ENCODE measurements at regions not wholly inside any gene's neighbourhood (a gene's known extent, or its start where the extent isn't known, plus 50 kb on each side); places are given as distances from the start of the nearest gene placed in this dataset.

DNA sequence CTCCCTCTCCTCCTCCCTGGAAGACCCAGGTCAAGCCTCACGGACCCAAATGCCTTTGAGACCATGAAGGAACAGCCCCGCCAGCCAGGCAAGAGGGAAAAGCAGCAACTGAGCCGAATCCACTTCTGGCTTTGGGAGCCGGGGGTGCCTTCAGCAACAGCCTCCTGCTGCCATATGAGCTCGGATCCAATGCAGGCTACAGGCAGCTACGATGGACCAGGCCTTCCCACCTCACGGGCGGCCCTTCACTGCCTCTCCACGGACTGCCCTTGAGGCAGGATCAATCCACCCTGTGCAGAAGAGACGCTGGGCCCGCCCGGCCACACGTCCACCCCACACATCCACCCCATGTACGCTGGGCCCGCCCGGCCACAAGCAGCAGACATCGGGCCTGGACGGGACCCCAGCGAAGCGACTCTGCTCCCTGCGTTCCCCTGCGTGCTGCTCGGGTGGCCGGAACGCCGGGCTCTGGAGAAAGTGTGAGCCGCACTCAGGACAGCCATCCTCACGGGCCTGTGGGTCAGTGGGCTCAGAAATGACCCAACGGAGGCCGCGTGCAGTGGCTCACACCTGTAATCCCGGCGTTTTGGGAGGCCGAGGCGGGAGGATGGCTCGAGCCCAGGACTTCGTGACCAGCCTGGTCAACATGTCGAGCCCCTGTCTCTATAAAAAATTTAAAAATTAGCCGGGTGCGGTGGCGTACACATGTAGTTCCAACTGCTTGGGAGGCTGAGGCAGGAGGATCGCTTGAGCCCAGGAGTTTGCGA lies 82.0 kb downstream of the FOXL3 start:
- no peak for DNase-seq

DNA sequence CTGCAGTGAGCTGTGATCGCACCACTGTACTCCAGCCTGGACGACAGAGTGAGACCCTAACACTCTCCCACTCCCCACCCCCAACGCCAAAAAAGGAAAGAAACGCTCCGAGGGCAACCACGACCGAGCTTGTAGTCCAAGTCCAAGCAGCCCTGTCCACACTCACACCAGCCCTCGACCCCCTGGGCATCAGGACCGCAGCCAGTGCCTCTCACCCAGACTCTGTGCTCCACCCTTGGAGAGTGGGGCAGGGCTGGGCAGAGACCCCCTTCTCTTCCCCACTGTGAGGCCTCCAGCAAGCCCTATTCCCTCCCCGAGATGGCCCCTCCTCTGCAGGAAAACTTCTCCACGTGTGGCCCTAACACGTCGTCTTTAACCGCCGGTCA lies 82.6 kb downstream of the FOXL3 start:
- DNase-seq, result no peak

DNA sequence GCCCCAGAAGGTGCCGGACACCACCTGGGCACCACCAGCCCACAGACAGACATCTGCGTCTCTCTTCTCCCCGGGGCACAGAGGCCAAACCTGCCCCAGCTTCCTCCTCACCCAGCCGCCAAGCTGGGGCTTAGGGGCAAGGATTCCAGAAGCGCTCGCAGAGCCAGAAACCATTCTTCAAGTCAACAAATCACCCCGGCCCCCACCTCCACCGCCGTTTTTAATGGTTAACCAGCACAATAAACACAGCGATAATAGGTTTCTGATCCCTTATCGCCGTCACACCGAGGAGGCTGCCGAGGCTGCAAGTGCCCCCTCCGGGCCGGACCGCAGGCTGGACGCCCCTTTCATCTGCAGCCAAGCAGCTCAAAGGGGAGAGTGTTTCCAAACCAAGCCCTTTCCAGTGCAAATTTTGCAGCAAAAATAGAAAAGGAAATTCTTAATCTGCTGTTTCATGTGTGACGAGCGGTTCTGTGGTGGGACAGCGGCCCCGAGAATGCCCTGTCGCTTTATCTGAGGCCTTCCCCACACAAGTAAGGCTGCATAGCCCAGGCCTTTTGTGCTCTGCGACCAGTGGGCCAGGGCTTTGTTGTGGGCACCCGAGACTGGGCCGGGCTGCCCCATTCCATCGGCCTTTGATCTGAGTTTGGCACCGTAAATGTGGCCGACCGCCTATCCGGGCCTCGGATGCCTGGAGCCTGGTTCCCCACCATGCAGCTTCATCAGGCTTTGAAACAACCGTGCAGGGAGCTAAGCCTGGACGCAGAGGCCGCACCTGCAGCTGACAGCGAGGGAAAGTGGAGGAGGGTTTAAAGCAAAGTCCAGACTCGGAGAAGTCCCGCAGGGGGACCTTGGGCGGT lies 83.2 kb downstream of the FOXL3 start:
- no peak for DNase-seq

DNA sequence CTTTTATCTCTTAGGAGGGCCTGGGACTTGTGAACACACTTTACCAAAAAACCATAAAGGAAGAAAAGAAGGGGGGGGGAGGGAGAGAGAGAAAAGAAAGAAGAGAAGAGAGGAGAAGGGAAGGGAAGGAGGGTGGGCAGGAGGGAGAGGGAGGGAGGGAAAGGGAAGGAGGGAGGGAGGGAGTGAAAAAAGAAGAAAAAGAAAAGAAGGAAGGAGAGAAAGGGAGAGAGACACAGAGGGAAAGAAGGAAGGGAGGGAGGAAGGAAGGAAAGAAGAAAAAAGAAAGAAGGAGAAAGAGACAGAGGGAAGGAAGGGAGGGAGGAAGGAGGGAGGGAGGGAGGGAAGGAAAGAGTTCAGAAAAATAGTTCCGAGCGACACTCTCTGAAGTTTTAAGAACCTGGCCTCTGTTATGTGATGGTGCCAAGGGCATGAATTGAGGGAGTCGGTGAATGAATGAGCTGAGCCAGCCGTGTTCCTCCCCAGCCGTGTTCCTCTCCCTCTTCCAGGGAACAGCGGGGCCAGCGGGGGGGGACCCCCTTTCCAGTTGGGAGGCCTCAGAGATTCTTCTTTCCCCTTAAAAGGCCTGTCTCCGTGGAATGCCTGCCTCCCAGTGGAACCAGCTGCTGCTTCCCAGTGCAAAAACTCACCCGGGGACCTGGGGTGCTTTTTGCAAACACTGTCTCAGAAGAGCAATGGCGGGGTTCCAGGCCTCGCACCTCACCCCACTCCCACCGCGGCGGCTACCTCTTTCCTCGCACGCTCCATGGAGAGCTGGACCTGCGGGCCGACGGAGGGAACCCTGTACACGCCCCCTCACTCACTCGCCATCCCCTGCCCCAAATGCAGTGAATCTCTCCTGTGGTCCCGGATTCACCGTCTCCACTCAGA lies 84.1 kb downstream of the FOXL3 start:
- DNase-seq, result no peak

DNA sequence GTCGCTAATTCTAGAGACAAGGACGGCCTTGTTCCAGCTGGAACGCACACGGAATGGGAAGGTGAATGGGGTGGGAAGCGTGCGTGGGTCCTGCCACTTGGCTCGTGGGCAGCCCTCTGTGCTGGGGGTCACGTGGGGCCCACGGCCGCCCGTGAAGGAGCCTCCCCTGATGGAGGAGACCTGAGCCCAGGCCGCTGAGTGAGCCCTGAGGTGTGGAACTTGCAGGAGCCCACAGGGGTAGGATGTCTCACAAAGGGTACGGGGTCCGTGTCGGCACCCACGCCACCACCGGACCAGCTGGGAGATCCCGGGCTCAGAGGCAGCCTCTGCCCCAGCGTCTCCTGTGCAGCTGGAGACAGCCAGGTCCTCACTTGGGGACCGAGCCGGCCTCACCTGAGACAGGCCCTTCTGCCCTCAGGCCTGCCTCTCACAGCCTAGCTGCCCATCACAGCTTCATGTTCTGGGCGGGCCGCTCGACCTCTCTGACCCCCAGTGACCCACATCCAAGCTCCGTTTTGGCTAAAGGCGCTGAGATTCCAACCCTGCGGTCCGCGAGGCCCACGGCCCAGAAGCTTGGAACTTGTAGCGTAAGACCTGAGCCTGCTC lies 84.8 kb downstream of the FOXL3 start:
- DNase-seq, result no peak

DNA sequence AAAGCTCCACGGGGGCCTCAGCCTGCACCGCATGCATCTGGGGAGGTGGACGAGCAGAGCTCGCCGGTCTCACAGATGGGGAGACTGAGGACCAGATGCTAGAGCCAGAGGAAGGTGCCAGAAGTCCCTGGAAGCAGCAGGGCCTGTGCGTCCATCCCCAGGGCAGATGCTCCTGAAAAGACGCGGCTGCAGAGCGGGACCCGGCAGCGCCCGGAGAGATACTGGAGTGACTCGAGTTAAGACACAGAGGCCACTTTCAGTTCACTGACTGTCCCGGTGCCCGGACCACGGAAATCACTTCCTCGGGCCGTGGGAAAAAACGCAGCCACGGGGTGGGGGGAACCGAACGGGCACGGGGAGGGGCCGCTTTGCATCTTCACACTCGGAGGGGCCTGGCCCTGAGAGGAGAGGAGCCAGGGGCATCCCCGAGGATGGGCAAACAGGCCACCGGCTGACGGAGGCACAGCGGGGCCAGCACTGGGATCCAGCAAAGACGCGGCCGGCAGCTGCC lies 85.4 kb downstream of the FOXL3 start:
- no peak for DNase-seq

DNA sequence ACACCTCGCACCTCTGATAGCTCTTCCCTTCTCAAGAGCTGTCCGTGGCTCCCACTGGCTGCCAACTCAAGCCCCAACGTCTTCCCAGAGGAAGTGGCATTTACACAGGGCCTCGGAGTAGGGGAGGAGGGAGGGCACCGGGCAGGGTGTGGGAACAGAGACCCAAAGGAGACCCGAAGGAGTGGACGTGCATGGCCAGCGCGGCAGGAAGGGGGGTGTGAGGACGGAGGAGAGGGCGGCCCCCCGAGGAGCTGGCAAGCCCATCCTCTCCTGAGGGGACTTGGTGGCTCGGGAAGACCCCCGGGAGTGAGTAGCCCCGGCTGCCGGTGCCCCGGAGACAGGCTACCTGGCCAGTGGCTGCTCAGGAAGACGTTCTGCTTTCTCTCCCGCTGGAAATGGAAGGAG lies 85.9 kb downstream of the FOXL3 start:
- no peak for DNase-seq

DNA sequence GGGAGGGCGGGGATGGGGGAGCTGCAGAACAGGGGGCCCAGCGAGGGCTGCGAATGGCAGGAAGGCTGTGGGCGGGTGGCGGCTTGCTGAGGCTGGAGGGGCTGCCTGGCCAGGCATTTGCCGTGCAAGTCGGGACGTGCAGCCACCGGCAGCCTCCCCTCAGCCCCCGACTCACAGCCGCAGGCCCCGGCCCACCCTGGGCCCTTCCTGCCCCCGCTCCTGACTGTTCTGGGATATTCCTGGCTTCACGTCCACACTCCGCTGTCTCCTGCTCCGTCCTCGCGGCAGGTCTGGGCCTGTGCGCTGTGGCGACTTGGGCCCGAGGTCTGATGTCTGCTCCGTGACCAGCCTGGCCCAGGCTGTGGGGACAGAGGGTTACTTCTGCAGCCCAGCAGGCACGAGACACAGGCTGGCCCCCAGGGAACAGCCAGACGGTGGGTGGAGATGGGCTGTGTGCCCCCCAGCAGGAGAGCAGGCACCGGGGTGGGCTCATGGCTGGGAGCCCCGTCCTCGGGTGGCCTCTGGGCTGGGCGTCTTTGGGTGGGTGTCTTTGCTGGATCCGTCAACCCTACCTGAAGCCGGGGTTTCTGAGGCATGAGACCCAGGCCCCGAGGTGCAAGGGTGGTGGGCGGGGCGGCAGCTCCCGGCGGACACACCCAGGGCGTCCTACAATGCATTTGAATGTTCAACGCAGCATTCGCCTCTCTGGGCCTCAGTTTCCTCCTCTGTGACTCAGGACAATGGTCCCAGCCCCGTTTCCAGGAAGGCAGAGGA lies 86.5 kb downstream of the FOXL3 start:
- DNase-seq, result no peak

DNA sequence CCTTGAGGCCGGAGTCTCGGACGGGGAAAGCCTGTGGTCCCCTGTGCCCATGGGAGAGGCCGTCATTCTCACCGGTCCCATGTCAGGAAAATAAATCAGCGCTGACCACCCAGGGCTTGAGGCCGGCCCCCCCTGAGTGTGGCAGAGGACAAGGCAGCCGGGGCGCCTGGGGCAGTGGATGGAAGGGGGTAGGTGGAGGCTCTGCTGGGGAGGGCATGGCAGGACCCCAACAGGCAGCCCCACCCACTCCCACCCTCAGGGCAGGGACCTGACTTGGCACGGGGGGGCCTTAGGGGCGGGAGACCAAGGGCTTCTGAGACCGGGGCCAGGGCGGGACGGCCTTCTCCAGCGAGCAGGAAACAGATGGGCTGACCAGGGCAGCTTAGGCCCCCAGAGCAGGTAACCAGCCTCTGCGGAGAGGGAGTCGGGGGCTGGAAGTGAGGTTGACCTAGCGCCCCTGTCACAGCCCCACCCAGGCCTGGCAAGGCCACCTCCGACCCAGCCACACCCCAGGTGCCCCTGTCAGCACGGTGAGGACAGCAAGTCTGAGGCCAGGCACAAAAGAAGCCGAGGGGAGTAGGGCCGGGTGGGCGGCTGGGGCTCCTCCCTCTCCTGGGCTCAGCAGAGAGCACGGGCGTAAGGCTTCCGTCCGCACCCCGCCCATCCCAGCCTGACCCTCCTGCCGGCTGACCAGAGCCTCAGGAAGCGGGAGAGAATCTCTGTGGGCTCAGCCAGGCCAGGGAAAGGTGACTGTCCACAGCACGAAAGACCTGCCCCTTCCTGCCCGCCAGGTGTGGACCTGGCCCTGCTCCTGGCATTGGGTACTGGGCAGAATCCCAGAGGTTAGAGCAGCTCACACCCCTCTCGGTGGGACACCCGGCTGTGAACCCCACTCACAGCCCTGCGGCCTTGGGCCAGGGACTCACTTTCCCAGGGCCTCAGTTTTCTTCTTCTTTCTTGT lies 87.4 kb downstream of the FOXL3 start:
- DNase-seq, result no peak

DNA sequence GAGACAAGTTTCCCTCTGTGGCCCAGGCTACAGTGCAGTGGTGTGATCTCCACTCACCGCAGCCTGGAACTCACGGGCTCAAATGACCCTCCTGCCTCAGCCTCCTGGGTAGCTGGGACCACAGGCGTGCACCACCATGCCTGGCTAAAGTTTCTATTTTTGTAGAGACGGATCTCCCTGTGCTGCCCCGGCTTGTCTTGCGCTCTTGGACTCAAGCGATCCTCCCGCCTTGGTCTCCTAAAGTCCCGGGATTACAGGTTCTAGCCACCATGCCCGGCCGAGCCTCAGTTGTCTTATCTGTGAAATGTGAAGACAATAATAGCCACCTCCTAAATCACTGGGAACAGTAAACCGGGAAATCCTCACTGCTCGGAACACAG lies 88.1 kb downstream of the FOXL3 start:
- DNase-seq, result no peak

DNA sequence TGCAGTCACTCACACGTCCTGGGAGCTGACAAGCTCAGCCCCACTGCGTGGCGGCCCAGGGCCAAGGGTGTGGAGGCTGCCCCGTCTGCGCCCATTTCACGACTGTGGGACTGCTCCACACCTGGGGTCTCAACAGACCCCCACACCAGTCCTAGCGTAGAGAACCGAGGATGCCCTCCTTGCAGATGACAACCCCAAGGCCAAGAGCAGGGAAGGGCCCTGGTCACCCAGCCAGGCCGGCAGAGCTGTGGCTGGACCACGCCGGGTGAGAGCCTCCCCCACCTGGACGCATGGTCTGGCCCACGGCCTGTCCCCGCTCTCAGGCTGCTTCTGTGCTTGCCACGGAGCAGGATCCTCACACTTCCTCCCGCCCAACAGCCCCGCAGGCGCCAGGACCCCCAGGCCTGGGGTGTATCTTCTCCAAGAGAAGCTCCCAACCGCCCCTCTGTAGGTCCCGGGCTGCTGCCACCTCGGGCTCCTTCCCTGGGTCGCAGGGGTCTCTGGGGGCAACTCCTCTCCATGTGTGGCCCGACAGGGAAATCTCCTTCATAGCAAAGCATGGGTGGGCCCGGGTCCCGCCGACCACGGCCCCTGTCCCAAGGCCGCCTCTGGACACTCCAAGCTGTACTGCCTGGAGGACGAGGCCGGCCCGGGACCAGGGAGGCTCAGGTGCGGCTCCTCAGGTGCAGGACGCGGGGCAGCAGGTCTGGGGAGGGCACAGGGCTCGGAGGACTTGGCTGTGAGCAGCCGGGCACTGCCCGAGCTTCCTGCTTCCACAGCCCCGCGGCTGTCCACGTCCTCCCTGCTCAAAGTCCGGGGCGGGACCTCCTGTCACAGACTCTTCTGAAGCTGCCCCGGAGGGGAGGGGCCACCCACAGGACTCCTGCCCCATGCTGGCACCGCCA lies 88.8 kb downstream of the FOXL3 start:
- no peak for DNase-seq

DNA sequence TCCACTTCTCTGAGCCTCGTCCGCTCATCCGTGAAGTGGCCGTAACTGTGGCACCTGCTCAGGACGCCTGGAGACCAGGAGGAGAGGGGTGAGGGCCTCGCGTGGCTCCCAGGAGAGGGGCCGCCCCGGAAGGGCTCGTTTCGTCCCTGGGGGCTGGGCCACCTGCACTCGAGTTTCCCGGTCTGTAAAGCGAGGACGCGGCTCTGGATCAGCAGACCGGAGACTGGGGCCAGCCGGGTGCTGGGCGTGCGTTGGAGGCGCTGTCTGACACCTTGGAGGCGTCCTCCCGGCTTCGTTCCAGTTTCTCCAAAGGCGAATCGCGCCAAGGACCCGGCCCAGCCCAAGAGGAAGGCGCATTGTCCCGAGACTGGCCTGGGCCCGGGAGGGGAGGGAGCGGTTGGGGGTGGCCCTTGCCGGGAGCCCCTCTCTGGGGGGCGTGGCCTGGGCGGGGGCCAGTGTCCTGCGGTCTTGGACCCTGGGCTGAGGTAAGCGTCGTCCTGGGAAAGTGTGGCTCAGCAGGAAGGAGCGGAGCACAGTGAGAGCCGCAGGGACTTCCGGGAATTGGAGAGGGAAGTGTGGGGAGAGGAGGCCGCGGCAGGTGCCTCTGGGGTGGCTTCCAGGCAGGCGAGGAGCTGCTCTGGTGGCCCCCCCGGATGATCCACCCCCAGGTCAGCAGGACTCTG lies 89.6 kb downstream of the FOXL3 start:
- DNase-seq, result no peak

DNA sequence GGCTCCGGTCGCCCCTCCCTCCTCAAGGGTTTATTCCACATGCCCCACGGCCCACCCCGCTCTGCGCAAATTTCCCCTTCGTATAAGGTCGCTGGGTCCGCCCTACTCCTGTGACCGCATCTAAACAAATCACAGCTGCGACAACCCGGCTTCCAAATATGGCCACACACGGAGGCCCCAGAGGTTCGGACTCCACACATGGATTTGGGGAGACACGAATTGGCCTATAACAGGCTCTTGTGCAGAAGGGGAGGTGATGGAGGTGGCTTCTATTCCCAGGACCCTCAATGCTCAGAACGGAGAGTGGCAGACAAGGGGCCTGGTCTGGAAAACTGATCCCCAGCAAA lies 90.1 kb downstream of the FOXL3 start:
- DNase-seq, result no peak

DNA sequence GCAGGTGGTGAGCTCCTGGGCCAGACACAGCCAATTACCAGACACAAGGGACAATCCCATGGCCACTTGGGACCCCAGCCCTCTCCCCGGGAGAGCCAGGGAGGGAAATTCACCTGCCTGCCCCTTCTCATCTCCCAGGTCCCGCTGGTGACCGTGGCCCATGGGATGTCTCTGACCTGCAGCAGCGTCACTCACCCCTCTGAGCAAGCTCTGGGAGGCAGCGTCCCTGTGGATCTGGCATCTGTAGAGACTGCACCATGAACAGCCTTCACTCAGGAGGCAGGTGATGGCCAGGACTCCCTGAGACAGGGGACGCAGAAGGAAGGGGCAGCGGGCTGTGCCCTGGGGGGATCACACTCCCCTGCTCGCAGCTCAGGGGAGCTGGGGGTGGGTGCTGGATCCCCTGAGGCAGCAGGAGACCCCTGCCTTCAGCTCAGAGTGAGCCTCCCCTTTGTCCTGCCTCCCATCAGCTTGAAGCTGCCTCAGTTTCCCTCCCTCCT lies 90.8 kb downstream of the FOXL3 start:
- DNase-seq, result no peak

DNA sequence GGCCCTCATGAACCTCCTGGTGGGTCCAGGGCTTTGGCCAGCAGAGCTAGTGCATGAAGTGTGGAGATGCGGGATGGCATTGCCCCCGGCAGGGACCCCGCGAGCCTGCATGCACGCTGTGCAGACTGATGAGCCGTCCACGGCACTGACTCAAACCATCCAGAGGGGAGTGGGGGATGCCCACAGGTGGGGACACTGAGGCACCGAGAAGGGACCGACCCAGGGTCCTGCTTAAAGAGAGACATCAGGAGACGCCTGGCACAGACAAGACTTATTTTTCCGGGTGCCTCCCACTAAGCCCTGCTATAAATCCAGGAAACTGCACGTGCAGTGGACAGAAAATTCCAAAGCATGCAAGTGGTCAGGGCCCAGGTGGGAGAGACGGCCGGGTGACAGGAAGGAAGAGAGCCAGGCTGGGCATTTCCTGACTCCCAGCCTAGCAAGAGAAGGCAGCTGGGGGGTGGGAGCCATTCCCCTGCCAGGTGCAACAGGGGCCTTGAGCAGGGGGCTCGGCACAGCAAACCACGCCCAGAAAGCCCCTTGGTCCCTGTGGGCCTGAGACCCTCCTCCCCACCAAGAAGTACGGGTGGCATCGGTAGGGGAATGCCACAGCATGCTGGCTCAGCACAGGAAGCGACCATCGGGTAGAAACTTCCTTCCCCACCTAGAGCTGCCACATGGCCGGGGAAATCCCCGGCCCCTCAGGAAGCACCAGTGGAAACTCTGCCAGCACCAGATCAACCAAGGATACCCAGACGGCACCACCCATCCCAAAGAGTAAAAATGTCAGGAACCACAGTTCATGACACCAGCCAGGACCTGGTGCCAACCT lies 91.5 kb downstream of the FOXL3 start:
- DNase-seq, result peak; percentile 43

DNA sequence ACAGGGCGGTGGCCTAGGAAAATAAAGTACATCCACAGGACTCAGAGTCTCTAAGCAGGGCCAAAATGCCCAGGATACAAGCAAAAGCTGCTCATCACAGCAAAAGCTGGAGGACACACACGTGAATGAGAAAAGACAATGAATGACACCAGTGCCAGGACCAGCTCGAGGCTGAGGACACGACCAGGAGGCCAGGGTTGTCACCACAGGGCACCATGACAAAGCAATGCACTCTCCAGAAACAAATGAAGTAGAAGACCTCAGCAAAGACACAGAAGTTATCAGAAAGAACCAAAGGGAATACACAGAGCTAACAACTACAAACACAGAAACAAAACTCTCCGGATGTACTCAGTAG lies 92.1 kb downstream of the FOXL3 start:
- no peak for DNase-seq

DNA sequence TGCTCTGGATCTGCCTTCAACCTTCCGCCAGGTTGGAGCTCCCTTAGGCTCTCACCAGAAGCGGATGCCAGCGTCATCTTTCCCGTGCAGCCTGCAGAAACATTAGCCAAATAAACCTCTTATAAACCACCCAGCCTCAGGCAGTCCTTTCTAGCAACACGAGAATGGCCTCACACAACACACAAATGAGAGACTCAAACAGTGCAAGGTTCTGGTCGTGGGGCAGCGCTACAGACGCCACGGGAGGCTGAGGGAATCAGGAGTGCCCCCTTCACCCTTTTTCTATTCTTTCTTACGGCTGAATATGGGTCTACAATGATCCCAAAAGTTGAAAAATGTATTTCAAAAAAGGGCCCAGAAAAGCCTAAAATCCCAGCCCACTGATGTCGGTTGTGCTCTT lies 96.4 kb downstream of the FOXL3 start:
- no peak for DNase-seq

Measured in activated CD4-positive, alpha-beta T cell treated with anti-CD3 and anti-CD28 coated beads, Interleukin-2, amount 50 U/mL, for 16 hours (primary cell).